Loucy (cell line): ENCODE measurements at regions not wholly inside any gene's neighbourhood (a gene's known extent, or its start where the extent isn't known, plus 50 kb on each side); places are given as distances from the start of the nearest gene placed in this dataset.

ENCODE experiments used
- EZH2phosphoT487 ChIP-seq: fragments of 200-600 bp; IDR thresholded peaks from 2 replicates; pipeline ENCODE4 v1.6.1; 2018; ENCODE audit warnings: antibody characterized with exemption, mild to moderate bottlenecking, moderate library complexity, borderline replicate concordance
- TF ChIP-seq, protein P1 (sequence below): fragments of 200-600 bp; sonication (generic); conservative IDR thresholded peaks from 2 replicates; pipeline ENCODE4 v1.5.1; 2014; ENCODE audit warnings: mild to moderate bottlenecking, antibody characterized with exemption, low read length

GRCh38 chr1:37362594-37363385 lies 111.6 kb upstream of the ZC3H12A start:
- TF ChIP-seq, protein P1, sequence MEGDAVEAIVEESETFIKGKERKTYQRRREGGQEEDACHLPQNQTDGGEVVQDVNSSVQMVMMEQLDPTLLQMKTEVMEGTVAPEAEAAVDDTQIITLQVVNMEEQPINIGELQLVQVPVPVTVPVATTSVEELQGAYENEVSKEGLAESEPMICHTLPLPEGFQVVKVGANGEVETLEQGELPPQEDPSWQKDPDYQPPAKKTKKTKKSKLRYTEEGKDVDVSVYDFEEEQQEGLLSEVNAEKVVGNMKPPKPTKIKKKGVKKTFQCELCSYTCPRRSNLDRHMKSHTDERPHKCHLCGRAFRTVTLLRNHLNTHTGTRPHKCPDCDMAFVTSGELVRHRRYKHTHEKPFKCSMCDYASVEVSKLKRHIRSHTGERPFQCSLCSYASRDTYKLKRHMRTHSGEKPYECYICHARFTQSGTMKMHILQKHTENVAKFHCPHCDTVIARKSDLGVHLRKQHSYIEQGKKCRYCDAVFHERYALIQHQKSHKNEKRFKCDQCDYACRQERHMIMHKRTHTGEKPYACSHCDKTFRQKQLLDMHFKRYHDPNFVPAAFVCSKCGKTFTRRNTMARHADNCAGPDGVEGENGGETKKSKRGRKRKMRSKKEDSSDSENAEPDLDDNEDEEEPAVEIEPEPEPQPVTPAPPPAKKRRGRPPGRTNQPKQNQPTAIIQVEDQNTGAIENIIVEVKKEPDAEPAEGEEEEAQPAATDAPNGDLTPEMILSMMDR: no peak
- TF ChIP-seq EZH2phosphoT487: no peak
